Adrenal gland (tissue), 9 donors: ENCODE measurements at regions not wholly inside any gene's neighbourhood (a gene's known extent, or its start where the extent isn't known, plus 50 kb on each side); places are given as distances from the start of the nearest gene placed in this dataset.

Experiments used
- DNase-seq, 7 donors: peaks; one replicate each; pipeline ENCODE4 v3.0.0-alpha.2; 2019 to 2020
- H3K27ac ChIP-seq, 5 donors: fragments of 200-600 bp; sonication (generic) in 4 of 5; 1 replicate in 3 of 5; 2 replicates in 2 of 5; pipeline versions ENCODE4 v1.5.1 to v1.8.0; 2016 to 2020; ENCODE audit warnings: mild to moderate bottlenecking in 1 of 5
- H3K27me3 ChIP-seq: fragments of 200-600 bp; 2 replicates; pipeline ENCODE4 v1.8.0; 2021
- H3K36me3 ChIP-seq, 2 donors: fragments of 200-600 bp; replicated peaks in 1 of 2; 1 replicate in 1 of 2; 2 replicates in 1 of 2; pipeline versions ENCODE4 v1.5.1 to v1.8.0; 2018 to 2022
- H3K4me1 ChIP-seq, 2 donors: fragments of 200-600 bp; replicated peaks in 1 of 2; 1 replicate in 1 of 2; 2 replicates in 1 of 2; pipeline versions ENCODE4 v1.5.1 to v1.8.0; 2018 to 2021
- H3K4me3 ChIP-seq, 4 donors: fragments of 200-600 bp; sonication (generic) in 3 of 4; one replicate each; pipeline ENCODE4 v1.5.1; 2016 to 2018
- H3K9me3 ChIP-seq, 3 donors: fragments of 200-600 bp; sonication (generic) in 1 of 3; replicated peaks in 1 of 3; 1 replicate in 2 of 3; 2 replicates in 1 of 3; pipeline versions ENCODE4 v1.5.1 to v1.8.0; 2016 to 2021
- POLR2A ChIP-seq, 2 donors: fragments of 450-650 bp; IDR thresholded peaks; one replicate each; pipeline ENCODE4 v1.6.1; 2017; ENCODE audit warnings: antibody characterized with exemption in 2 of 2, mild to moderate bottlenecking in 2 of 2, moderate library complexity in 1 of 2
- WGBS, 4 donors: extraction: QIAGEN DNeasy Blood & Tissue Kit in 2 of 4; methylation state at CpG; one replicate each; pipeline versions ENCODE4 v1.1.5 to v1.1.7; 2013 to 2017; 5-methylcytosine and 5-hydroxymethylcytosine counted together
- intact Hi-C, 2 donors: fragments of 100-400 bp; cut with DNase I; formaldehyde crosslinking; loops; one replicate each; pipeline versions ENCODE4 v1.14.1 to v1.15.0; 2022 to 2023
- TF ChIP-seq, protein P1 (sequence below), 6 experiments: fragments of 450-650 bp in 4 of 6; fragments of 200-600 bp in 2 of 6; sonication (generic) in 1 of 6; IDR thresholded peaks; 1 replicate in 5 of 6; 2 replicates in 1 of 6; pipeline versions ENCODE4 v1.5.1 to v1.8.0; 2016 to 2021; ENCODE audit warnings: antibody characterized with exemption in 6 of 6, mild to moderate bottlenecking in 2 of 6, moderate library complexity in 1 of 6
- donor health status: healthy with polysubstance abuse.
- donor health status: Bipolar disorder and iron deficiency.
- donor health status: DM: yes; HTN: yes; CAD: no.
- donor health status: DM: no; HTN: no; CAD: no.
- donor health status: DM: no; HTN: no; CAD: no.

DNA sequence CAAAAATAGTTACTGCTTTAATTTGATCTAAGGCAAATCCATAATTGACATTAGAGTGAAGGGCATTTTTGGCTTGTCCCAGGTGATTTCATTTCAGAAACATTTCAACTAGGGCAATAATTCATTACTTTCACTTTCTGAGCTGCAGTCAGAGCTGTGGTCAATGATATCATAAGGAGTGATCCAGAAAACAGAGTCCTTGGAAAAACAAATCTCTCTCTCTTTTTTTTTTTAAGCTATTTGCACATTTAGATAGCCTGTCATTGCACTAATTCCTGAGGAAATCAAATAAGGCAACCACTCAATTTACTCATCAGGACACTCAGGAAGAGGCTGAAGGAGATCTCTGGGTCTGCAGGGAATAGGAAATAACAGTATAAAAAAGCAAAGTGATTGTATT, 269.5 kb upstream of the LRRC3B start:
- Histone ChIP-seq H3K4me1 (no peaks in the 10 kb centered on the region), H3K27me3 (no peaks in the 10 kb centered on the region), H3K4me3 (no peak overlapping the region), H3K9me3 (peaks cover 0 to 5% (median 0%) of the 10 kb centered on the region in 3 donors), H3K36me3 (no peaks in the 10 kb centered on the region), H3K27ac (no peak overlapping the region)
- intact Hi-C loops = no loop called here
- TF ChIP-seq, protein P1, sequence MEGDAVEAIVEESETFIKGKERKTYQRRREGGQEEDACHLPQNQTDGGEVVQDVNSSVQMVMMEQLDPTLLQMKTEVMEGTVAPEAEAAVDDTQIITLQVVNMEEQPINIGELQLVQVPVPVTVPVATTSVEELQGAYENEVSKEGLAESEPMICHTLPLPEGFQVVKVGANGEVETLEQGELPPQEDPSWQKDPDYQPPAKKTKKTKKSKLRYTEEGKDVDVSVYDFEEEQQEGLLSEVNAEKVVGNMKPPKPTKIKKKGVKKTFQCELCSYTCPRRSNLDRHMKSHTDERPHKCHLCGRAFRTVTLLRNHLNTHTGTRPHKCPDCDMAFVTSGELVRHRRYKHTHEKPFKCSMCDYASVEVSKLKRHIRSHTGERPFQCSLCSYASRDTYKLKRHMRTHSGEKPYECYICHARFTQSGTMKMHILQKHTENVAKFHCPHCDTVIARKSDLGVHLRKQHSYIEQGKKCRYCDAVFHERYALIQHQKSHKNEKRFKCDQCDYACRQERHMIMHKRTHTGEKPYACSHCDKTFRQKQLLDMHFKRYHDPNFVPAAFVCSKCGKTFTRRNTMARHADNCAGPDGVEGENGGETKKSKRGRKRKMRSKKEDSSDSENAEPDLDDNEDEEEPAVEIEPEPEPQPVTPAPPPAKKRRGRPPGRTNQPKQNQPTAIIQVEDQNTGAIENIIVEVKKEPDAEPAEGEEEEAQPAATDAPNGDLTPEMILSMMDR (IDR thresholded peaks at IDR 0.05) = no peak
- no peak for TF ChIP-seq POLR2A (IDR thresholded peaks at IDR 0.05)
- DNase-seq = no peak

DNA sequence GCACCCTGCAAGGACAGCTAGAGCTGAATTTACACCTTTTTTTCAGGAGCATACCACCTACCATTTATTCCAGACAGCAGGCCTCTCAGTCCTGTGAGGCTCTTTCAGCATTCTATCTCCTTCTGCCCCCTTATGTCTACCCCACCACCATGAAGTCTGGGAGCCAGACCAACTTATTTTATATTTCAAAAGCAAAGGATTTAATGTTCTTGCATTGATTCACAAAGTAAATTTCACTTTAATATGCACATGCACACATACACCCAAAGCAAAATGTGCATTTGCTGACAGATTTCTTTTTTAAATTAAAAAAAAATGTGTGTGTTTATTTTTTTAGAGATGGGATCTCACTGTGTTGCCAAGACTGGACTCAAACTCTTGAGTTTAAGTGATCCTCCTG, 264.2 kb upstream of the LRRC3B start:
- Histone ChIP-seq H3K9me3 (no peaks in the 10 kb centered on the region), H3K36me3 (no peaks in the 10 kb centered on the region), H3K4me1 (no peaks in the 10 kb centered on the region), H3K4me3 (no peak overlapping the region), H3K27me3 (no peaks in the 10 kb centered on the region), H3K27ac (no peak overlapping the region)
- intact Hi-C loops = no loop called here
- no peak for DNase-seq
- no peak for TF ChIP-seq POLR2A (IDR thresholded peaks at IDR 0.05)
- TF ChIP-seq, protein P1 (IDR thresholded peaks at IDR 0.05) = no peak

DNA sequence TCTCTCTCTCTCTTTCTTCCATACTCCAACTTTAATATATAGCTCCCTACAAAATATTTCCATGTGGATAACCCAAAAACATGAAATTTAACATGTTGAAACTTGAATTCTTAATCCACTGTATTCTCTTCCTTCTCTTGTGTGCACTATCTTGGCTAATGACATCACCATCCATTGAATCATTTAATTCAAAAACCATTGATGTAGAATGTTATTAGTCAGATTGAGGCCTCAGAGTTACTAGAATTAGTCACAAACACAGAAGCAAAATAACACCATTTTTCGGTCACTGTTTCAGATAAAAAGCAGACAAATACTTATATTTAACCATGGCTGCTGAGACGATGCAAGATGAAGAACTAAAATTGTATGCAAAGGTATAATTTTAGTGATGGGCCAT, 256.9 kb upstream of the LRRC3B start:
- DNase-seq = no peak
- no peak overlapping the region for H3K4me3 ChIP-seq
- H3K36me3 ChIP-seq = no peaks in the 10 kb centered on the region
- no peaks in the 10 kb centered on the region for H3K9me3 ChIP-seq
- no peak for TF ChIP-seq POLR2A (IDR thresholded peaks at IDR 0.05)
- TF ChIP-seq, protein P1 (IDR thresholded peaks at IDR 0.05) = no peak
- H3K4me1 ChIP-seq = no peaks in the 10 kb centered on the region
- intact Hi-C loops = no loop called here
- no peaks in the 10 kb centered on the region for H3K27me3 ChIP-seq
- WGBS, 4 donors = 81 to 87% (median 83%) methylated on average over 2 of the region's 2 CpGs
- no peak overlapping the region for H3K27ac ChIP-seq

DNA sequence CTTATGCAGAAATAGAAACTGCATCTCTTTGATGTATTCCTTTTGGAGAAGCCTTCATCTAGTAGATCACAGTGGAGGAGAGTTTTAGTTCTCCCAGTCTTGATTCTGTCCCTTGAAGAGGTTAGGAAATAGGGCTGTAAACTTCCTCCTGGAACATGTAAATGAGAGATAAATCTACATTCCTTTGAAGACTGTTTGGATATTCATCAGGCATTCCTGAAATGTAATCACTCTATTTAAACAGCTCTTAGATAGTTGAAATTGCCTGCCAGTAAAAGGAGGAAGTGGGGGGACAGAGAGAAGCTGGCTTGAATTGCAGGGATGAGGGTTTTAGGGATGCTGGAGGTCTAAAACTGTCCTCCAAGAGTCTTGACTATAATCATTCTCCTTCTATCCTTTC, 254.3 kb upstream of the LRRC3B start:
- DNase-seq = no peak
- Histone ChIP-seq H3K27me3 (no peaks in the 10 kb centered on the region), H3K4me3 (no peak overlapping the region), H3K9me3 (no peaks in the 10 kb centered on the region), H3K36me3 (no peaks in the 10 kb centered on the region), H3K4me1 (no peaks in the 10 kb centered on the region), H3K27ac (no peak overlapping the region)
- no peak for TF ChIP-seq POLR2A (IDR thresholded peaks at IDR 0.05)
- TF ChIP-seq, protein P1 (IDR thresholded peaks at IDR 0.05) = no peak
- intact Hi-C loops = no loop called here
